ENCODE measurements at regions not wholly inside any gene's neighbourhood (a gene's known extent, or its start where the extent isn't known, plus 50 kb on each side); places are given as distances from the start of the nearest gene placed in this dataset.

DNA sequence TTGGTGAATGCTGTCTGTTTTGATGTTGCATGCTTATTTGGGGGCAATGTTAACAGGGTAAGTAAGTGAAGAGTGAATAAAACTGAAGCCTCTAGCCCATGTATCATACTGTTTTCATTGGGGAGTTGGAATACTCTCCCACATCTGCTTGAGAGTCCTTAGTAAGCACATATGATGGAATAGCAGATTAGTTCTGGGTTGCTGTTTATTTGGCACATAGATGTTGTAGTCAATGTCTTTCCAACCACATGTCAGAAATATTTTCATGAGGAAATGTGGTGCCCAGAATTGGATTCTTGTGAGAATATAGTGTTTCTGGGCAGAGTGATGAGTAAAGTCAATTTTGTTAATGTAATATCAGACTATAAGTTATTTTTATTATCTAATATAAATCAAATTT, 611.7 kb upstream of the FTMT start (continued):
- no peak for TF ChIP-seq ZNF645 (tag by site-specific recombination; IDR thresholded peaks at IDR 0.05)

DNA sequence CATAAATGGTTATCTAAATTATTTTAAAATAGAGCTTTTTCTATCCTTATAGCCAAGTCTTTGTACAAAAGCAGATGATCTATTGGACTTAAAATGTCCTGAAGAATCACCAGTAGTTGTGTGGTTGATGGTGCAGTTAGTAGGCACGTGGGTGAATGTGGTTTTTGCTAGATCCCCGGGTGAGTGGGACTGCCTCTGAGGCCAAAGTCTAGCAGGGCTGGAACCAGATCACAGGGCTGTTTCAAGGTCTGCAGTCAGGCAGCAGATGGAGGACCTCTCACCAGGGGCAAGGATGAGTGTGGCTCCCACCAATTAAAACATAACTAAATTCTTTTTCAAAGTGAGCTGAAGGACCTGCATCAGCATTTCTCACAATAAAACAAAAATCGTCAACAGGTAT, 604.7 kb upstream of the FTMT start:
- CTCF ChIA-PET, result no interaction called here

DNA sequence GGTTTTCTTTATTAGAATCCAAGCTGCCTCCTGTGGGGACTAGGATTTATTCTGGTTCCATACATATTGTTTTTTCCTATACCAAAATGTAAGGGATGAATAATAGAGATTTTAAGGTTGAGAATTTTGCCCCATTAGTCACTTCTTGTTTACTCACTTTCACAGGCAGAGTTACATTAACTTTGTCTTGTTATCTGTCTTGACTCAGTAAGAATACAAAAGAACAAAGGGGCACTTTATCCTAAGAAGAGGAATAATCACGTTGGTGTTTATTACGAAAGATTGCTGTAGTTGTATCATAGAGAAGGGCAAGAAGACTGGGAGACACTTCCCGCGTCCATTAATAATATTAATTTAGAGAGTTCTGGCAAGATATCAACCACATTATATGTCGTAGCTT, 599.7 kb upstream of the FTMT start:
- Histone ChIP-seq H3K4me3 (ENCODE audit: low read depth, low read length) (no peak overlapping the region), H3K36me3 (ENCODE audit: control insufficient read depth in 2 of 2, insufficient read depth in 1 of 2, low read length in 2 of 2) (no peaks in the 10 kb centered on the region), H3K9me3 (ENCODE audit: control insufficient read depth, insufficient read depth, low read depth, low read length) (no peaks in the 10 kb centered on the region), H3K4me1 (ENCODE audit: control insufficient read depth, insufficient read depth, low read length) (no peaks in the 10 kb centered on the region), H3K27ac (ENCODE audit: extremely low read depth, low read depth, low read length) (no peak overlapping the region)
- CTCF ChIA-PET, result interaction anchor here (1.3 kb wide), 1 partner anchor 10 kb away, joined by 3 read pairs; no protein-coding TSS in a partner anchor
- POLR2A ChIA-PET, result no interaction called here
- no peak for TF ChIP-seq SCRT2 (tag by site-specific recombination; IDR thresholded peaks at IDR 0.05)
- TF ChIP-seq, protein P1, sequence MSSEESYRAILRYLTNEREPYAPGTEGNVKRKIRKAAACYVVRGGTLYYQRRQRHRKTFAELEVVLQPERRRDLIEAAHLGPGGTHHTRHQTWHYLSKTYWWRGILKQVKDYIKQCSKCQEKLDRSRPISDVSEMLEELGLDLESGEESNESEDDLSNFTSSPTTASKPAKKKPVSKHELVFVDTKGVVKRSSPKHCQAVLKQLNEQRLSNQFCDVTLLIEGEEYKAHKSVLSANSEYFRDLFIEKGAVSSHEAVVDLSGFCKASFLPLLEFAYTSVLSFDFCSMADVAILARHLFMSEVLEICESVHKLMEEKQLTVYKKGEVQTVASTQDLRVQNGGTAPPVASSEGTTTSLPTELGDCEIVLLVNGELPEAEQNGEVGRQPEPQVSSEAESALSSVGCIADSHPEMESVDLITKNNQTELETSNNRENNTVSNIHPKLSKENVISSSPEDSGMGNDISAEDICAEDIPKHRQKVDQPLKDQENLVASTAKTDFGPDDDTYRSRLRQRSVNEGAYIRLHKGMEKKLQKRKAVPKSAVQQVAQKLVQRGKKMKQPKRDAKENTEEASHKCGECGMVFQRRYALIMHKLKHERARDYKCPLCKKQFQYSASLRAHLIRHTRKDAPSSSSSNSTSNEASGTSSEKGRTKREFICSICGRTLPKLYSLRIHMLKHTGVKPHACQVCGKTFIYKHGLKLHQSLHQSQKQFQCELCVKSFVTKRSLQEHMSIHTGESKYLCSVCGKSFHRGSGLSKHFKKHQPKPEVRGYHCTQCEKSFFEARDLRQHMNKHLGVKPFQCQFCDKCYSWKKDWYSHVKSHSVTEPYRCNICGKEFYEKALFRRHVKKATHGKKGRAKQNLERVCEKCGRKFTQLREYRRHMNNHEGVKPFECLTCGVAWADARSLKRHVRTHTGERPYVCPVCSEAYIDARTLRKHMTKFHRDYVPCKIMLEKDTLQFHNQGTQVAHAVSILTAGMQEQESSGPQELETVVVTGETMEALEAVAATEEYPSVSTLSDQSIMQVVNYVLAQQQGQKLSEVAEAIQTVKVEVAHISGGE (tag by site-specific recombination; conservative IDR thresholded peaks at IDR 0.05; ENCODE audit: low read depth), result no peak
- TF ChIP-seq ZNF404 (tag by site-specific recombination; IDR thresholded peaks at IDR 0.05), result no peak
- TF ChIP-seq ZSCAN4 (tag by site-specific recombination; IDR thresholded peaks at IDR 0.05), result no peak
- TF ChIP-seq ZNF350 (tag by site-specific recombination; IDR thresholded peaks at IDR 0.05), result no peak
- no peak for TF ChIP-seq ZNF571 (tag by site-specific recombination; IDR thresholded peaks at IDR 0.05)
- TF ChIP-seq, protein P2, sequence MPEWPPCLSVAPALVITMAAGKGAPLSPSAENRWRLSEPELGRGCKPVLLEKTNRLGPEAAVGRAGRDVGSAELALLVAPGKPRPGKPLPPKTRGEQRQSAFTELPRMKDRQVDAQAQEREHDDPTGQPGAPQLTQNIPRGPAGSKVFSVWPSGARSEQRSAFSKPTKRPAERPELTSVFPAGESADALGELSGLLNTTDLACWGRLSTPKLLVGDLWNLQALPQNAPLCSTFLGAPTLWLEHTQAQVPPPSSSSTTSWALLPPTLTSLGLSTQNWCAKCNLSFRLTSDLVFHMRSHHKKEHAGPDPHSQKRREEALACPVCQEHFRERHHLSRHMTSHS (tag by site-specific recombination; IDR thresholded peaks at IDR 0.05), result no peak
- TF ChIP-seq ZFP3 (tag by site-specific recombination; IDR thresholded peaks at IDR 0.05; ENCODE audit: low read depth), result no peak
- no peak for TF ChIP-seq ZNF394 (tag by site-specific recombination; IDR thresholded peaks at IDR 0.05; ENCODE audit: borderline replicate concordance)
- no peak for TF ChIP-seq MZF1 (tag by site-specific recombination; IDR thresholded peaks at IDR 0.05; ENCODE audit: borderline replicate concordance)
- TF ChIP-seq, protein P3, sequence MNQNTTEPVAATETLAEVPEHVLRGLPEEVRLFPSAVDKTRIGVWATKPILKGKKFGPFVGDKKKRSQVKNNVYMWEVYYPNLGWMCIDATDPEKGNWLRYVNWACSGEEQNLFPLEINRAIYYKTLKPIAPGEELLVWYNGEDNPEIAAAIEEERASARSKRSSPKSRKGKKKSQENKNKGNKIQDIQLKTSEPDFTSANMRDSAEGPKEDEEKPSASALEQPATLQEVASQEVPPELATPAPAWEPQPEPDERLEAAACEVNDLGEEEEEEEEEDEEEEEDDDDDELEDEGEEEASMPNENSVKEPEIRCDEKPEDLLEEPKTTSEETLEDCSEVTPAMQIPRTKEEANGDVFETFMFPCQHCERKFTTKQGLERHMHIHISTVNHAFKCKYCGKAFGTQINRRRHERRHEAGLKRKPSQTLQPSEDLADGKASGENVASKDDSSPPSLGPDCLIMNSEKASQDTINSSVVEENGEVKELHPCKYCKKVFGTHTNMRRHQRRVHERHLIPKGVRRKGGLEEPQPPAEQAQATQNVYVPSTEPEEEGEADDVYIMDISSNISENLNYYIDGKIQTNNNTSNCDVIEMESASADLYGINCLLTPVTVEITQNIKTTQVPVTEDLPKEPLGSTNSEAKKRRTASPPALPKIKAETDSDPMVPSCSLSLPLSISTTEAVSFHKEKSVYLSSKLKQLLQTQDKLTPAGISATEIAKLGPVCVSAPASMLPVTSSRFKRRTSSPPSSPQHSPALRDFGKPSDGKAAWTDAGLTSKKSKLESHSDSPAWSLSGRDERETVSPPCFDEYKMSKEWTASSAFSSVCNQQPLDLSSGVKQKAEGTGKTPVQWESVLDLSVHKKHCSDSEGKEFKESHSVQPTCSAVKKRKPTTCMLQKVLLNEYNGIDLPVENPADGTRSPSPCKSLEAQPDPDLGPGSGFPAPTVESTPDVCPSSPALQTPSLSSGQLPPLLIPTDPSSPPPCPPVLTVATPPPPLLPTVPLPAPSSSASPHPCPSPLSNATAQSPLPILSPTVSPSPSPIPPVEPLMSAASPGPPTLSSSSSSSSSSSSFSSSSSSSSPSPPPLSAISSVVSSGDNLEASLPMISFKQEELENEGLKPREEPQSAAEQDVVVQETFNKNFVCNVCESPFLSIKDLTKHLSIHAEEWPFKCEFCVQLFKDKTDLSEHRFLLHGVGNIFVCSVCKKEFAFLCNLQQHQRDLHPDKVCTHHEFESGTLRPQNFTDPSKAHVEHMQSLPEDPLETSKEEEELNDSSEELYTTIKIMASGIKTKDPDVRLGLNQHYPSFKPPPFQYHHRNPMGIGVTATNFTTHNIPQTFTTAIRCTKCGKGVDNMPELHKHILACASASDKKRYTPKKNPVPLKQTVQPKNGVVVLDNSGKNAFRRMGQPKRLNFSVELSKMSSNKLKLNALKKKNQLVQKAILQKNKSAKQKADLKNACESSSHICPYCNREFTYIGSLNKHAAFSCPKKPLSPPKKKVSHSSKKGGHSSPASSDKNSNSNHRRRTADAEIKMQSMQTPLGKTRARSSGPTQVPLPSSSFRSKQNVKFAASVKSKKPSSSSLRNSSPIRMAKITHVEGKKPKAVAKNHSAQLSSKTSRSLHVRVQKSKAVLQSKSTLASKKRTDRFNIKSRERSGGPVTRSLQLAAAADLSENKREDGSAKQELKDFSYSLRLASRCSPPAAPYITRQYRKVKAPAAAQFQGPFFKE (tag by site-specific recombination; IDR thresholded peaks at IDR 0.05; ENCODE audit: borderline replicate concordance), result no peak
- TF ChIP-seq, protein P4, sequence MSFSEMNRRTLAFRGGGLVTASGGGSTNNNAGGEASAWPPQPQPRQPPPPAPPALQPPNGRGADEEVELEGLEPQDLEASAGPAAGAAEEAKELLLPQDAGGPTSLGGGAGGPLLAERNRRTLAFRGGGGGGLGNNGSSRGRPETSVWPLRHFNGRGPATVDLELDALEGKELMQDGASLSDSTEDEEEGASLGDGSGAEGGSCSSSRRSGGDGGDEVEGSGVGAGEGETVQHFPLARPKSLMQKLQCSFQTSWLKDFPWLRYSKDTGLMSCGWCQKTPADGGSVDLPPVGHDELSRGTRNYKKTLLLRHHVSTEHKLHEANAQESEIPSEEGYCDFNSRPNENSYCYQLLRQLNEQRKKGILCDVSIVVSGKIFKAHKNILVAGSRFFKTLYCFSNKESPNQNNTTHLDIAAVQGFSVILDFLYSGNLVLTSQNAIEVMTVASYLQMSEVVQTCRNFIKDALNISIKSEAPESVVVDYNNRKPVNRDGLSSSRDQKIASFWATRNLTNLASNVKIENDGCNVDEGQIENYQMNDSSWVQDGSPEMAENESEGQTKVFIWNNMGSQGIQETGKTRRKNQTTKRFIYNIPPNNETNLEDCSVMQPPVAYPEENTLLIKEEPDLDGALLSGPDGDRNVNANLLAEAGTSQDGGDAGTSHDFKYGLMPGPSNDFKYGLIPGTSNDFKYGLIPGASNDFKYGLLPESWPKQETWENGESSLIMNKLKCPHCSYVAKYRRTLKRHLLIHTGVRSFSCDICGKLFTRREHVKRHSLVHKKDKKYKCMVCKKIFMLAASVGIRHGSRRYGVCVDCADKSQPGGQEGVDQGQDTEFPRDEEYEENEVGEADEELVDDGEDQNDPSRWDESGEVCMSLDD (tag by site-specific recombination; IDR thresholded peaks at IDR 0.05), result no peak
- no peak for TF ChIP-seq ZXDB (tag by site-specific recombination; IDR thresholded peaks at IDR 0.05)
- no peak for TF ChIP-seq KLF16 (tag by site-specific recombination; IDR thresholded peaks at IDR 0.05)
- no peak for TF ChIP-seq BCL11B (tag by site-specific recombination; IDR thresholded peaks at IDR 0.05; ENCODE audit: low read depth)

More for the DNA sequence above, 604.7 kb upstream of the FTMT start:
- POLR2A ChIA-PET, result no interaction called here
- Histone ChIP-seq H3K4me1 (ENCODE audit: control insufficient read depth, insufficient read depth, low read length) (no peaks in the 10 kb centered on the region), H3K36me3 (ENCODE audit: control insufficient read depth in 2 of 2, insufficient read depth in 1 of 2, low read length in 2 of 2) (no peaks in the 10 kb centered on the region), H3K9me3 (ENCODE audit: control insufficient read depth, insufficient read depth, low read depth, low read length) (no peaks in the 10 kb centered on the region), H3K4me3 (ENCODE audit: low read depth, low read length) (no peak overlapping the region), H3K27ac (ENCODE audit: extremely low read depth, low read depth, low read length) (no peak overlapping the region)
- TF ChIP-seq GLIS1 (tag by site-specific recombination; IDR thresholded peaks at IDR 0.05) (no peak), ZNF621 (tag by site-specific recombination; IDR thresholded peaks at IDR 0.05) (no peak), ZNF629 (tag by site-specific recombination; IDR thresholded peaks at IDR 0.05) (no peak), ZNF138 (tag by site-specific recombination; IDR thresholded peaks at IDR 0.05; ENCODE audit: borderline replicate concordance) (no peak)
